MM.1S (cell line): ENCODE measurements at regions not wholly inside any gene's neighbourhood (a gene's known extent, or its start where the extent isn't known, plus 50 kb on each side); places are given as distances from the start of the nearest gene placed in this dataset.

ENCODE experiments used
- CTCF ChIP-seq: fragments of 300-600 bp; sonication (generic); IDR thresholded peaks from 2 replicates; pipeline ENCODE4 v1.5.1; 2016; ENCODE audit warnings: antibody characterized with exemption, low read length, mixed read lengths
- EZH2 ChIP-seq: fragments of 300-600 bp; sonication (generic); optimal IDR thresholded peaks from 2 replicates; pipeline ENCODE3; 2017; ENCODE audit warnings: low read depth, mild to moderate bottlenecking, antibody characterized with exemption, low read length, mixed read lengths

DNA sequence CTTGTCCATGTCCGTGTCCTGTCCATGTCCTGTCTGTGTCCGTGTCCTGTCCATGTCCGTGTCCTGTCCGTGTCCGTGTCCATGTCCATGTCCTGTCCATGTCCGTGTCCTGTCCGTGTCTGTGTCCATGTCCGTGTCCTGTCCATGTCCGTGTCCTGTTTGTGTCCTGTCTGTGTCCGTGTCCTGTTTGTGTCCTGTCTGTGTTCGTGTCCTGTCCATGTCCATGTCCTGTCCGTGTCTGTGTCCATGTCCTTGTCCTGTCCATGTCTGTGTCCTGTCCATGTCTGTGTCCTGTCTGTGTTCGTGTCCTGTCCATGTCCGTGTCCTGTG, 55.0 kb upstream of the BHLHE23 start:
- no peak for TF ChIP-seq CTCF
- TF ChIP-seq EZH2 = no peak
